ENCODE measurements at regions not wholly inside any gene's neighbourhood (a gene's known extent, or its start where the extent isn't known, plus 50 kb on each side); places are given as distances from the start of the nearest gene placed in this dataset.

- Histone ChIP-seq H3K9me2 (ENCODE audit: low read depth, low read length) (no peaks in the 10 kb centered on the region), H3K36me3 (ENCODE audit: insufficient read depth, low read length) (no peaks in the 10 kb centered on the region), H4K20me1 (ENCODE audit: insufficient read depth, low read length) (no peaks in the 10 kb centered on the region), H2AFZ (ENCODE audit: low read length) (no peak overlapping the region), H3K27me3 (ENCODE audit: insufficient read depth, low read length) (no peaks in the 10 kb centered on the region), H3K9ac (ENCODE audit: low read length) (no peak overlapping the region), H3K4me2 (ENCODE audit: low read length) (no peak overlapping the region), H3K4me3 (ENCODE audit: low read depth, low read length, poor library complexity, severe bottlenecking) (no peak overlapping the region), H3F3A (ENCODE audit: insufficient read depth, low read length) (no peaks in the 10 kb centered on the region), H3K79me2 (ENCODE audit: insufficient read depth, low read length) (no peaks in the 10 kb centered on the region), H3K4me1 (ENCODE audit: insufficient read depth, low read length, severe bottlenecking) (no peaks in the 10 kb centered on the region), H3K27ac (ENCODE audit: low read depth, low read length, poor library complexity, severe bottlenecking) (no peak overlapping the region), H3K9me3 (ENCODE audit: low read length) (no peaks in the 10 kb centered on the region)
- TF ChIP-seq EZH2 (IDR thresholded peaks at IDR 0.05; ENCODE audit: borderline replicate concordance, low read length): no peak
- TF ChIP-seq CTCF (IDR thresholded peaks at IDR 0.05; ENCODE audit: low read length): no peak
Observed at GRCh38 chr15:39127925-39128617, 452.8 kb upstream of the THBS1 start.

- H3K4me3 ChIP-seq (ENCODE audit: low read depth, low read length, poor library complexity, severe bottlenecking): no peak overlapping the region
- no peaks in the 10 kb centered on the region for H3K36me3 ChIP-seq (ENCODE audit: insufficient read depth, low read length)
- TF ChIP-seq EZH2 (IDR thresholded peaks at IDR 0.05; ENCODE audit: borderline replicate concordance, low read length) (no peak), CTCF (IDR thresholded peaks at IDR 0.05; ENCODE audit: low read length) (no peak)
- no peaks in the 10 kb centered on the region for H3K9me3 ChIP-seq (ENCODE audit: low read length)
- H3K9ac ChIP-seq (ENCODE audit: low read length): no peak overlapping the region
- no peaks in the 10 kb centered on the region for H4K20me1 ChIP-seq (ENCODE audit: insufficient read depth, low read length)
- H3K4me2 ChIP-seq (ENCODE audit: low read length): no peak overlapping the region
- no peaks in the 10 kb centered on the region for H3K4me1 ChIP-seq (ENCODE audit: insufficient read depth, low read length, severe bottlenecking)
- H2AFZ ChIP-seq (ENCODE audit: low read length): no peak overlapping the region
- no peaks in the 10 kb centered on the region for H3K9me2 ChIP-seq (ENCODE audit: low read depth, low read length)
- H3K27me3 ChIP-seq (ENCODE audit: insufficient read depth, low read length): no peaks in the 10 kb centered on the region
- H3K27ac ChIP-seq (ENCODE audit: low read depth, low read length, poor library complexity, severe bottlenecking): no peak overlapping the region
- no peaks in the 10 kb centered on the region for H3K79me2 ChIP-seq (ENCODE audit: insufficient read depth, low read length)
- H3F3A ChIP-seq (ENCODE audit: insufficient read depth, low read length): no peaks in the 10 kb centered on the region
Observed at GRCh38 chr15:39128746-39129145, 452.1 kb upstream of the THBS1 start.

- TF ChIP-seq EZH2 (IDR thresholded peaks at IDR 0.05; ENCODE audit: borderline replicate concordance, low read length) (no peak), CTCF (IDR thresholded peaks at IDR 0.05; ENCODE audit: low read length) (no peak)
- no peaks in the 10 kb centered on the region for H3K4me1 ChIP-seq (ENCODE audit: insufficient read depth, low read length, severe bottlenecking)
Observed at GRCh38 chr15:39130556-39131379, 450.1 kb upstream of the THBS1 start.

More at GRCh38 chr15:39130556-39131379, 450.1 kb upstream of the THBS1 start:
- Histone ChIP-seq H3K4me3 (ENCODE audit: low read depth, low read length, poor library complexity, severe bottlenecking) (no peak overlapping the region), H3K27ac (ENCODE audit: low read depth, low read length, poor library complexity, severe bottlenecking) (no peak overlapping the region), H3K9me2 (ENCODE audit: low read depth, low read length) (no peaks in the 10 kb centered on the region), H3K9me3 (ENCODE audit: low read length) (no peaks in the 10 kb centered on the region), H3F3A (ENCODE audit: insufficient read depth, low read length) (no peaks in the 10 kb centered on the region), H3K9ac (ENCODE audit: low read length) (no peak overlapping the region), H3K36me3 (ENCODE audit: insufficient read depth, low read length) (no peaks in the 10 kb centered on the region), H3K79me2 (ENCODE audit: insufficient read depth, low read length) (no peaks in the 10 kb centered on the region), H3K27me3 (ENCODE audit: insufficient read depth, low read length) (no peaks in the 10 kb centered on the region), H2AFZ (ENCODE audit: low read length) (no peak overlapping the region), H3K4me2 (ENCODE audit: low read length) (no peak overlapping the region), H4K20me1 (ENCODE audit: insufficient read depth, low read length) (no peaks in the 10 kb centered on the region)
